B cell (primary cell): ENCODE measurements at regions not wholly inside any gene's neighbourhood (a gene's known extent, or its start where the extent isn't known, plus 50 kb on each side); places are given as distances from the start of the nearest gene placed in this dataset.

Experiments used
- ATAC-seq: fragments of 200-7000 bp; cut with Tn5 transposase; one replicate; pipeline ENCODE4 v1.10.0; 2021; ENCODE audit warnings: low read depth, mild to moderate bottlenecking, moderate number of reproducible peaks, moderate library complexity
- CTCF ChIA-PET: fragments of 350-600 bp; sonication (Branson Sonifier 250); formaldehyde crosslinking; loops from one replicate; lab custom pipeline; 2021; ENCODE audit warnings: antibody characterized with exemption, inconsistent platforms; lab: Charles Lee
- POLR2A ChIA-PET: fragments of 350-600 bp; sonication (Branson Sonifier 250); formaldehyde crosslinking; loops from one replicate; lab custom pipeline; 2021; ENCODE audit warnings: antibody characterized with exemption; lab: Charles Lee
- DNase-seq: peaks from one replicate; pipeline ENCODE4 v3.0.0; 2013
- H2AFZ ChIP-seq: 2 replicates; pipeline ENCODE4 v1.6.1; 2012; ENCODE audit warnings: mild to moderate bottlenecking, low read depth, low read length; ENCODE audit not compliant: insufficient read depth, poor library complexity, severe bottlenecking
- H3K27ac ChIP-seq, 2 donors: 1 replicate in 1 of 2; 2 replicates in 1 of 2; pipeline ENCODE4 v1.5.1; 2012 to 2013; ENCODE audit warnings: low read length in 2 of 2, mild to moderate bottlenecking in 2 of 2, moderate library complexity in 1 of 2
- H3K27me3 ChIP-seq, 4 experiments: fragments of 200-600 bp in 1 of 4; sonication (generic) in 1 of 4; replicated peaks in 1 of 4; 1 replicate in 2 of 4; 2 replicates in 2 of 4; pipeline versions ENCODE4 v1.6.1 to v1.7.0; 2013 to 2016; ENCODE audit warnings: low read length in 3 of 4, mild to moderate bottlenecking in 2 of 4, mixed read lengths in 1 of 4, moderate library complexity in 1 of 4; ENCODE audit not compliant: insufficient read depth in 4 of 4, control insufficient read depth in 3 of 4; ENCODE audit errors: control extremely low read depth in 1 of 4
- H3K36me3 ChIP-seq, 2 experiments: replicated peaks in 1 of 2; 1 replicate in 1 of 2; 2 replicates in 1 of 2; pipeline versions ENCODE4 v1.6.1 to v1.7.1; 2013; ENCODE audit warnings: low read length in 1 of 2; ENCODE audit not compliant: insufficient read depth in 2 of 2, control insufficient read depth in 1 of 2; ENCODE audit errors: control extremely low read depth in 1 of 2, extremely low read depth in 1 of 2
- H3K4me1 ChIP-seq, 2 donors: fragments of 200-600 bp in 1 of 2; sonication (generic) in 1 of 2; 1 replicate in 1 of 2; 2 replicates in 1 of 2; pipeline versions ENCODE4 v1.5.1 to v1.6.1; 2013 to 2017; ENCODE audit warnings: low read length in 2 of 2; ENCODE audit not compliant: control insufficient read depth in 2 of 2, insufficient read depth in 2 of 2
- H3K4me2 ChIP-seq: replicated peaks from 2 replicates; pipeline ENCODE3; 2012; ENCODE audit warnings: mild to moderate bottlenecking, low read depth, low read length; ENCODE audit not compliant: poor library complexity, severe bottlenecking
- H3K4me3 ChIP-seq, 5 experiments: fragments of 200-600 bp in 1 of 5; sonication (generic) in 1 of 5; 1 replicate in 3 of 5; 2 replicates in 2 of 5; pipeline versions ENCODE4 v1.5.1 to v1.7.0; 2011 to 2016; ENCODE audit warnings: low read length in 4 of 5, mild to moderate bottlenecking in 4 of 5, low read depth in 2 of 5, control low read depth in 1 of 5, moderate library complexity in 1 of 5; ENCODE audit not compliant: insufficient read depth in 1 of 5; ENCODE audit errors: control extremely low read depth in 1 of 5, extremely low read depth in 1 of 5
- H3K79me2 ChIP-seq: fragments of 200-600 bp; sonication (generic); one replicate; pipeline ENCODE4 v1.6.0; 2016; ENCODE audit warnings: low read length; ENCODE audit not compliant: control insufficient read depth, insufficient read depth
- H3K9ac ChIP-seq: fragments of 200-600 bp; sonication (generic); 2 replicates; pipeline ENCODE4 v1.6.1; 2017; ENCODE audit warnings: mild to moderate bottlenecking, low read length, moderate library complexity
- H3K9me3 ChIP-seq, 3 donors: one replicate each; pipeline versions ENCODE4 v1.6.1 to v1.7.1; 2013; ENCODE audit warnings: low read length in 2 of 3; ENCODE audit not compliant: control insufficient read depth in 2 of 3, insufficient read depth in 1 of 3; ENCODE audit errors: control extremely low read depth in 1 of 3
- H4K20me1 ChIP-seq: 2 replicates; pipeline ENCODE4 v1.6.0; 2012; ENCODE audit warnings: mild to moderate bottlenecking, low read length; ENCODE audit not compliant: insufficient read depth, control insufficient read depth, poor library complexity, severe bottlenecking
- H3K27ac Mint-ChIP-seq: one replicate; pipeline ENCODE4 v1.8.0; 2021; ENCODE audit warnings: mixed read lengths
- H3K27me3 Mint-ChIP-seq: one replicate; pipeline ENCODE4 v1.8.0; 2021; ENCODE audit warnings: mixed read lengths
- H3K4me1 Mint-ChIP-seq: one replicate; pipeline ENCODE4 v1.8.0; 2021; ENCODE audit warnings: mixed read lengths
- H3K4me3 Mint-ChIP-seq: one replicate; pipeline ENCODE4 v1.8.0; 2021; ENCODE audit warnings: mixed read lengths
- H3K9me3 Mint-ChIP-seq: one replicate; pipeline ENCODE4 v1.8.0; 2022; ENCODE audit warnings: mixed read lengths; ENCODE audit not compliant: insufficient read depth
- EZH2 ChIP-seq: IDR thresholded peaks from 2 replicates; pipeline ENCODE4 v1.6.1; 2012; ENCODE audit warnings: borderline replicate concordance, low read depth, mild to moderate bottlenecking, moderate library complexity, low read length; ENCODE audit not compliant: insufficient read depth, poor library complexity, severe bottlenecking
- whole genome bisulfite sequencing: methylation state at CpG from one replicate; pipeline ENCODE4 v1.1.5; 2013; ENCODE audit warnings: missing lambda C conversion rate; ENCODE audit not compliant: insufficient coverage; 5-methylcytosine and 5-hydroxymethylcytosine counted together
- intact Hi-C: fragments of 100-400 bp; cut with micrococcal nuclease; formaldehyde crosslinking; loops from one replicate; pipeline ENCODE4 v1.10.0; 2022
- TF ChIP-seq, protein P1 (sequence below): fragments of 200-600 bp; IDR thresholded peaks from one replicate; pipeline ENCODE4 v1.8.0; 2022; ENCODE audit warnings: antibody characterized with exemption, mild to moderate bottlenecking

DNA sequence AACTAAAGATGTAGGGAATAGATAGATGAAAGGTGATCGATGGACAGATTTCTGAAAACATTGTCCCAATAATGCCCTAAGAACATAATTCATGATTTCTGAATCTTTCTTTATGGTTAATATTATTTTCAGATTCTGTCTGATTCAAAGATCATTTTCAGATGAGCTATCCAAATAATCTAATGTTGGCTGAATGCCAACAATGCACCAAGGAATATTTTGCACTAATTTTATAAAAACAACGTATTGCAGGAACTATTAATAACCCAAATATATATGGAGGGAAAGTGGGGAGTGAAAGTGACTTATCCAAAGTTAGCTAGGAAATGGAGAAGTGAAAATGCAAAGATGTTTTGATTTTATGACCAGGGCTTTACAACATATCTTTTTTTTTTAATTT is 1675.5 kb downstream of the STIM2 start:
- TF ChIP-seq EZH2, result no peak
- TF ChIP-seq, protein P1, sequence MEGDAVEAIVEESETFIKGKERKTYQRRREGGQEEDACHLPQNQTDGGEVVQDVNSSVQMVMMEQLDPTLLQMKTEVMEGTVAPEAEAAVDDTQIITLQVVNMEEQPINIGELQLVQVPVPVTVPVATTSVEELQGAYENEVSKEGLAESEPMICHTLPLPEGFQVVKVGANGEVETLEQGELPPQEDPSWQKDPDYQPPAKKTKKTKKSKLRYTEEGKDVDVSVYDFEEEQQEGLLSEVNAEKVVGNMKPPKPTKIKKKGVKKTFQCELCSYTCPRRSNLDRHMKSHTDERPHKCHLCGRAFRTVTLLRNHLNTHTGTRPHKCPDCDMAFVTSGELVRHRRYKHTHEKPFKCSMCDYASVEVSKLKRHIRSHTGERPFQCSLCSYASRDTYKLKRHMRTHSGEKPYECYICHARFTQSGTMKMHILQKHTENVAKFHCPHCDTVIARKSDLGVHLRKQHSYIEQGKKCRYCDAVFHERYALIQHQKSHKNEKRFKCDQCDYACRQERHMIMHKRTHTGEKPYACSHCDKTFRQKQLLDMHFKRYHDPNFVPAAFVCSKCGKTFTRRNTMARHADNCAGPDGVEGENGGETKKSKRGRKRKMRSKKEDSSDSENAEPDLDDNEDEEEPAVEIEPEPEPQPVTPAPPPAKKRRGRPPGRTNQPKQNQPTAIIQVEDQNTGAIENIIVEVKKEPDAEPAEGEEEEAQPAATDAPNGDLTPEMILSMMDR, result no peak
- Mint-ChIP-seq H3K27ac (no peak overlapping the region), H3K4me3 (no peak overlapping the region), H3K4me1 (no peaks in the 10 kb centered on the region), H3K9me3 (no peaks in the 10 kb centered on the region), H3K27me3 (no peaks in the 10 kb centered on the region)
- Histone ChIP-seq H3K79me2 (no peaks in the 10 kb centered on the region), H3K9me3 (no peaks in the 10 kb centered on the region), H2AFZ (no peak overlapping the region), H4K20me1 (no peaks in the 10 kb centered on the region), H3K27ac (no peak overlapping the region), H3K9ac (no peak overlapping the region), H3K4me2 (no peak overlapping the region), H3K4me1 (no peaks in the 10 kb centered on the region), H3K36me3 (no peaks in the 10 kb centered on the region), H3K27me3 (no peaks in the 10 kb centered on the region), H3K4me3 (no peak overlapping the region)
- DNase-seq (no peak), ATAC-seq (no peak)
- intact Hi-C loops, result no loop called here
- POLR2A ChIA-PET, result no interaction called here
- CTCF ChIA-PET, result no interaction called here
- no CpG with 5 or more reads among the region's 2 CpGs for WGBS

DNA sequence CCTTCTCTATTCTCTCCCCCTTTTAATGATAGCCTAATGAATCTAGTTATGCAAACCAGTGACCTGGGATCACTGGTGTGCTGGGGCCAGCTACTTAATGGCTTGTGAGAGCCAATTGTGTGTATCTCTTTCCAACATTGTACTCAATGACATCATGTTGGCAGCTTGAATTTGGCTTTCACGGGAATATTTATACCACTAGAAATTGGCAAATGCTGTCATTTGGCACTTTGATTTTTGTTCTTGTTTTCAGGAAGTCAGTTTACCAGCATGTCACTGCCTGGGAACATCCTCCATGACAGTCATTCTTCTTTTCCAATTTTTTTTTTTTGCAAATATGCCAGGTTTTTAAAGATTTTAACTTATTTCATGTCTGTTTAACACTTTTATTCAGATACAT is 1685.3 kb downstream of the STIM2 start:
- CTCF ChIA-PET, result interaction anchor here (0.6 kb wide), 1 partner anchor 17 kb away, joined by 4 read pairs; no protein-coding TSS in a partner anchor

More for the DNA sequence above, 1685.3 kb downstream of the STIM2 start:
- no peak overlapping the region for H3K4me3 Mint-ChIP-seq
- intact Hi-C loops, result no loop called here
- ATAC-seq (no peak), DNase-seq (no peak)
- Histone ChIP-seq H3K79me2 (no peaks in the 10 kb centered on the region), H3K4me3 (no peak overlapping the region), H4K20me1 (no peaks in the 10 kb centered on the region), H3K9me3 (no peaks in the 10 kb centered on the region), H3K27ac (no peak overlapping the region), H3K4me2 (no peak overlapping the region), H3K4me1 (no peaks in the 10 kb centered on the region), H2AFZ (no peak overlapping the region), H3K9ac (no peak overlapping the region), H3K36me3 (no peaks in the 10 kb centered on the region), H3K27me3 (no peaks in the 10 kb centered on the region)
- TF ChIP-seq, protein P1, result no peak
- no peak for TF ChIP-seq EZH2
- POLR2A ChIA-PET, result no interaction called here
- H3K4me1 Mint-ChIP-seq, result no peaks in the 10 kb centered on the region
- no peak overlapping the region for H3K27ac Mint-ChIP-seq
- H3K9me3 Mint-ChIP-seq, result peaks cover 5% of the 10 kb centered on the region
- WGBS, result 80% methylated on average over 1 of the region's 1 CpG
- no peaks in the 10 kb centered on the region for H3K27me3 Mint-ChIP-seq
